IgD-negative memory B cell (primary cell): ENCODE measurements at regions not wholly inside any gene's neighbourhood (a gene's known extent, or its start where the extent isn't known, plus 50 kb on each side); places are given as distances from the start of the nearest gene placed in this dataset.
A peak's percentile ranks its signal among the peaks of the same experiment; 100 is the strongest.

Source experiments
- H3K27ac Mint-ChIP-seq, 3 donors: one replicate each; pipeline ENCODE4 v1.8.0; 2020 to 2022; ENCODE audit warnings: mild to moderate bottlenecking in 3 of 3, mixed read lengths in 3 of 3, moderate library complexity in 1 of 3
- H3K27me3 Mint-ChIP-seq: one replicate; pipeline ENCODE4 v1.8.0; 2021; ENCODE audit warnings: mixed read lengths
- H3K36me3 Mint-ChIP-seq: one replicate; pipeline ENCODE4 v1.8.0; 2020; ENCODE audit warnings: mild to moderate bottlenecking, mixed read lengths
- H3K4me1 Mint-ChIP-seq, 3 donors: one replicate each; pipeline ENCODE4 v1.8.0; 2020 to 2022; ENCODE audit warnings: mixed read lengths in 3 of 3, mild to moderate bottlenecking in 1 of 3
- H3K4me3 Mint-ChIP-seq, 4 donors: one replicate each; pipeline ENCODE4 v1.8.0; 2020 to 2022; ENCODE audit warnings: mild to moderate bottlenecking in 4 of 4, mixed read lengths in 4 of 4, moderate library complexity in 3 of 4
- H3K9me3 Mint-ChIP-seq, 3 donors: one replicate each; pipeline ENCODE4 v1.8.0; 2020 to 2021; ENCODE audit warnings: mixed read lengths in 3 of 3, mild to moderate bottlenecking in 1 of 3

DNA sequence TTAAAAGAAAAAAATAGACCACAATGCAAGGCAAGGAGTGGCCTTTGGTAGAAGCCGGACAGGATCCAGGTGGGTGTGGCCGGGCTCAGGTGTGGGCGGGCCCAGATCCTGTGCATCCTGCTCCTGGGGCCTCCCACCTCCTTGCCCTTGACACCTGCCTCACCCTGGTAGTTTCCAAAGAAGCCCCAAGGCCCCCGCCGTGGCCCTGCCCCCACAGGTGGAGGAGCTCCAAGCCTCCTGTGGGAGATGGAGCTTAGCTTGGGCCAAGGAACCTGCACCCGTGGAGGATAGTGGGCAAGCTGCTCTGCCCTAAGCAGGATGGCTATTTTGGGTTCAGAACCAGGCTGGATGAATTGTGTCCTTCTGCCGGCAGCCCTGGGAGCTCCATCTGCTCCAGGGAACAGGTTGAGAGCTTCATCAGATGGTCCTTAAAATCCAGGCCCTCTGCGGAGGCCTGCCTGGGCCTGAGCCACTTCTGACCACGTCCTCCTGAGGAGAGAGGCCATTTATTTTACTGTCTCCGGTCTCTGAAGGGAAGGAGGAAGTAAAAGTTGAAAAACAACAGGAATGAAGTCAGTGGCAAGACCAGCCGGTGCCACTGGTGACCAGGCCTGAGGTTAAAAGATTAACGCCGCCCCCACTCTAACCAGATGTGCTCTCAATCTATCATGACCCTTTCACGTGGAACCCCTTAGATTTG lies 53.9 kb upstream of the KLF13 start:
- Mint-ChIP-seq H3K4me1 (peaks cover 11 to 15% (median 13%) of the 10 kb centered on the region in 3 donors), H3K27me3 (no peaks in the 10 kb centered on the region), H3K36me3 (no peaks in the 10 kb centered on the region), H3K27ac (peak overlapping the region in 1 of 3 donors; percentile 39), H3K4me3 (peak overlapping the region in 1 of 4 donors; percentile 41), H3K9me3 (peaks cover 0 to 2% (median 0%) of the 10 kb centered on the region in 3 donors)

- no peaks in the 10 kb centered on the region for H3K36me3 Mint-ChIP-seq
- no peaks in the 10 kb centered on the region for H3K27me3 Mint-ChIP-seq
- peaks cover 0 to 2% (median 0%) of the 10 kb centered on the region in 3 donors for H3K9me3 Mint-ChIP-seq
- H3K4me1 Mint-ChIP-seq: peaks cover 6 to 11% (median 9%) of the 10 kb centered on the region in 3 donors
- peak overlapping the region in 2 of 4 donors; percentile 41 for H3K4me3 Mint-ChIP-seq
- H3K27ac Mint-ChIP-seq: no peak overlapping the region
Measured at GRCh38 chr15:31273258-31273941, 53.2 kb upstream of the KLF13 start.

DNA sequence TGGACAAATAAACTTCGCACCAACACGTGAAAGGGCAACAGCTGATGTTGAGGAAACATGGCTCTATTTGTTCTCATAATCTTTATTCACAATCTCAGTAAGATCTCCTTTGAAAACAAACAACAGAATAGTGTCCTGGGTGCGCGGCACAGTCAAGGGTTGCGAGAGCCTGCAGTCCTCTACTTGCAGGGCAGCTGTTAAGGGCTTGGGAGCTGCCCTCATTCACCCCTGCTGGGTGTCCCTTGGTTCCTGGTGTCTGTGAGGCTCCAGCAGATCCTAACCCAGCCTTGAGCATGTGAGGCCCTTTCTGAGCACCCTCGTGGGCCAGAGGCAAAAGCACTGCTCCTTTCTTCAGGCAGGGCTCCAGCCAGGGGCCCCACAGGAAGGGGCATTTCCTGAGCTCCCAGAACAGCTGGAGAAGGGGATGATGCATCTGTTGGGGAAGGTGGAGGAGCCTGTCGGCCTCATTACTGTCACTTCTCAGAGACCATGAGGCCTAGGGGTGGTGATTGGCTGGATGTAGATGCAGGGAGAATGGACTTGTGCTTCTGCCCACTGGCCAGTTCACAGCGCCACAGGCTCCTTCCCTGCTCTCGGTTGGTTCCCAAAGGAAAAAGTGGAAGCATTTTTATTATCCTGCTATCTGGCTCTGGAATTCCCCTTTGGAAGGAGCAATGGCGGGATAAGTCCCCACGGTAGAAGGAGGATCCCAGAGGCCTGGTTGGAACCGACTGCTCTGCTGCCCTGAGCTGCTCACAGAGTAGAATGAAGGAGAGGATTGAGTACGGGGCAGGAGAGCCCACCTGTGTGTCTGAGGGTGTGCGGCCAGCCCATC lies 51.9 kb upstream of the KLF13 start:
- peak overlapping the region in 2 of 4 donors; percentile 17 to 41 for H3K4me3 Mint-ChIP-seq
- peaks cover 8 to 11% (median 11%) of the 10 kb centered on the region in 3 donors for H3K4me1 Mint-ChIP-seq

DNA sequence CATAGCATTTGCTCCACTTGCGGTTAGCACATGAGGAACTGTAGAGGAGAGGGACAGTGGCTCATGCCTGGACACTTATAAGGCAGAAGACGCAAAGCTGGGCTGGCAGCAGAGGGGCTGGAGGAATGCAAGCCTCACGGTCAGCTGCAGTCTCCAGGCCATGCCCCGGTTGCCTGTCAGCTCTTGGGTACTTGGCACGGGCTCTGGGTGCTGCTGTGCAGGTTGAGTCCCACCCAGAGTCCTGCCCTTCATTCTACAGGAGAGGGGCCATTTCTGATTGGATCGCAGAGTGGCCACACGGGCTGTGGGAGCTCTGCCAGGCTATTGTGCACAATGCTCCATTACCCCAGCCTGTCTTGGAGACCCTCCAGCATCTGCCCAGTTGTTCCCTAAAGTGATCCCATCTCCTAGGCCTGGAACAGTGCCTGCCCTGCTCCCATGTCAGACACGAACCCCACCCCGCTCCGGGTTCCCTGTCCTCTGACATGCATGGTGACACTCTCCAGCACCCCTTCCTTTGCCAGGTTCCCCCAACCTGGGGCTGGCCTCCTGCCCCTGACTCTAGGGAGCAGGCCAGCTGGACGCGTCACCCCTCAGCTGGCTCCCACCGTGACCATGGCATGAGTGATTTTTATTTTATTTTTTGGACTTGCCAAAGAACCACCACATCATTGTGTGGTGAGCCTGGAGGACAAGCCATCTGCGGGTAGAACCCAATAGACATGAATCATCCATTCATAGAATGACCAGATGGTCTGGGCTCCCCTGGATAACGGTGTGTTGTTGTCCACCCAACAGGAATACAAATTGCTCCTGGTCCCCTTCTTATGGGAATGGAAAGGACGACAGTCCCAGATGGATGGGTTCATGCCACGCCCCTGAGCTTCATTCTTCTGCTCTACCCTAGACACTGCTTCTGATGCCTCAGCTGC lies 51.0 kb upstream of the KLF13 start:
- H3K4me1 Mint-ChIP-seq: peaks cover 7 to 11% (median 8%) of the 10 kb centered on the region in 3 donors
- no peaks in the 10 kb centered on the region for H3K27me3 Mint-ChIP-seq
- no peak overlapping the region for H3K4me3 Mint-ChIP-seq
- H3K27ac Mint-ChIP-seq: no peak overlapping the region
- peaks cover 0 to 2% (median 0%) of the 10 kb centered on the region in 3 donors for H3K9me3 Mint-ChIP-seq
- no peaks in the 10 kb centered on the region for H3K36me3 Mint-ChIP-seq

More for the DNA sequence above, 51.9 kb upstream of the KLF13 start:
- no peaks in the 10 kb centered on the region for H3K27me3 Mint-ChIP-seq
- peaks cover 0 to 2% (median 0%) of the 10 kb centered on the region in 3 donors for H3K9me3 Mint-ChIP-seq
- no peak overlapping the region for H3K27ac Mint-ChIP-seq
- H3K36me3 Mint-ChIP-seq: no peaks in the 10 kb centered on the region

DNA sequence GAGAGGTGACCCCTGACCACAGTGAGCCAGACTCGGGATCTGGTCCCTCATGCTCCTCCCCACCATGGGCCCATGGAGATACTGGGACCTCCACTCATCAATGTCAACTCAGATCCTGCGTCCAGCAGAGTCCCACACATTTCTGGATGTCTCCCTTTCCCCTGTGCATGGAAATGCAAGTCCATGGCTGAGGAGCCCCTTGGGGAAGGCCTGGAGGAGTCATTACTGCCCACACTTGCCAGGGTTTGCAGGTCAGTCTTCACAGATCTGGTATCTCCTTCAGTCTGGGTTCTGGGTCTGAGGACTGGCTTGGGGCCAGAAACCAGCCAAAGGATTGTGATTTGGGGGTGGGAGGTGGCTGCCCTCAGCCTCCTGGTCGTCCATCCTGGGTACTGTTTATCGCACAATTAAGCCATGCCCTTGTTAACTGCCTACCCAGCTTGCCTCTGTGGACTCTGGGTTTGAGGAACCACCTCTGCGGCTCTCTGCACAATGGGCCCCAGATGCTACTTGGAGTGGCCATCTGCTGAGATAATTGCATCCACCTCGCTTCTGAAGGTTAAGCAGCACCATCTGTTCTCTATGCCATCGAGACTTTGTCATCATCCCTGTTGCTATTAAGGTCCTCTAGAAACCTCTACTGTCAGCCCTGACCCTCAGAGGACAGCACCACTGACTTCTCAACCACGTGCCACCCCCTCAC lies 49.9 kb upstream of the KLF13 start:
- no peaks in the 10 kb centered on the region for H3K36me3 Mint-ChIP-seq
- peaks cover 0 to 2% (median 0%) of the 10 kb centered on the region in 3 donors for H3K9me3 Mint-ChIP-seq
- H3K4me1 Mint-ChIP-seq: peaks cover 5 to 11% (median 7%) of the 10 kb centered on the region in 3 donors
- no peaks in the 10 kb centered on the region for H3K27me3 Mint-ChIP-seq
- H3K4me3 Mint-ChIP-seq: no peak overlapping the region
- H3K27ac Mint-ChIP-seq: peak overlapping the region in 1 of 3 donors; percentile 21
